ENCODE measurements at regions not wholly inside any gene's neighbourhood (a gene's known extent, or its start where the extent isn't known, plus 50 kb on each side); places are given as distances from the start of the nearest gene placed in this dataset.
A peak's percentile ranks its signal among the peaks of the same experiment; 100 is the strongest.
"Not testable (repeated sequence)": the region's sequence is repeated elsewhere in the genome, so short reads cannot be mapped to it uniquely, and the experiment has no call there.

DNA sequence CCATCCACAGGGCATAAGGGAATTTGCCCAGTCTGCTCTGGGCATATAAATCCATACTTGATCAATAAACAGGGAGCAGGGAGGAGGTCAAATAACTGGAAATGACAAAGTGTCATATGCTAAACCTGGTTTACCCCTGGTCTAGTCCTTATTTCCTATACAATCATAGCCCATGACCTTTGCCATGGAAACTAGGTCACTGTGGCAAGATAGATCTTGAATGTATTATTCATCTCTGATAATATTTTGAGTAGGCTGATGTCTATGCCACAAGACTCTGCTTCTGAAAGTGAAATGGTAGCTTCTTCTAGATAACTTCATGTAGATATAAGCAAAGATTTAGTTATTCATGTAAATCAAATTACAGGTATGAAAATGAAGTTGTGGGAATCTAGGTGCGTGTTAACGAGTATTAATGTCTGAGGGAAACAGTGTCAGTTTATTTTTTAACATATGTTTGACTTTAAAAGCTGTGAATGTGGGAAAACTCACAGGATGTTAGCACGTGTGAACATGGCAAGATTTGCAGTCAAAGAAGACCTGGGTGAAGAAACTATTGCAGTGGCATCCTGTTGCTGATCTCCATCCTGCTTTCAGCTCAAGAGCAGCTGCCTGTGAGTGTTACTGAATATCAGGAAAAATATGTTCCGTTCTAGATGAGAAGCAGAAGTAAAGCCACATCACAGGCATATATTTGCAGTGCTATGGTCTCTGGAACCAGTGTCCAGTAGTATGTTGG is 81.8 kb upstream of the NDP start:
- Histone ChIP-seq H3K27ac (ENCODE audit: insufficient read depth, low read length) (no peak overlapping the region), H3K9me3 (ENCODE audit: control insufficient read depth, insufficient read depth, low read depth, low read length) (no peaks in the 10 kb centered on the region), H3K4me1 (ENCODE audit: control insufficient read depth, extremely low read depth, insufficient read depth, low read length) (no peaks in the 10 kb centered on the region), H3K36me3 (ENCODE audit: control insufficient read depth, insufficient read depth, low read length) (no peaks in the 10 kb centered on the region), H3K4me2 (ENCODE audit: extremely low read depth, insufficient read depth, low read length) (no peak overlapping the region), H2AFZ (ENCODE audit: low read length) (no peak overlapping the region), H4K20me1 (ENCODE audit: control insufficient read depth, extremely low read depth, insufficient read depth, low read length) (no peaks in the 10 kb centered on the region), H3K9ac (ENCODE audit: insufficient read depth, low read length) (no peak overlapping the region), H3K4me3 (replicated peaks in 1 of 4; ENCODE audit: control extremely low read depth in 1 of 4, insufficient read depth in 1 of 4, low read depth in 3 of 4, low read length in 4 of 4) (no peak overlapping the region), H3K27me3 (ENCODE audit: control insufficient read depth, insufficient read depth, low read length) (no peaks in the 10 kb centered on the region), H3K79me2 (ENCODE audit: control insufficient read depth, insufficient read depth, low read length) (no peaks in the 10 kb centered on the region)
- no peak for DNase-seq (ENCODE audit: low read depth in 2 of 2)
- TF ChIP-seq, protein P1, sequence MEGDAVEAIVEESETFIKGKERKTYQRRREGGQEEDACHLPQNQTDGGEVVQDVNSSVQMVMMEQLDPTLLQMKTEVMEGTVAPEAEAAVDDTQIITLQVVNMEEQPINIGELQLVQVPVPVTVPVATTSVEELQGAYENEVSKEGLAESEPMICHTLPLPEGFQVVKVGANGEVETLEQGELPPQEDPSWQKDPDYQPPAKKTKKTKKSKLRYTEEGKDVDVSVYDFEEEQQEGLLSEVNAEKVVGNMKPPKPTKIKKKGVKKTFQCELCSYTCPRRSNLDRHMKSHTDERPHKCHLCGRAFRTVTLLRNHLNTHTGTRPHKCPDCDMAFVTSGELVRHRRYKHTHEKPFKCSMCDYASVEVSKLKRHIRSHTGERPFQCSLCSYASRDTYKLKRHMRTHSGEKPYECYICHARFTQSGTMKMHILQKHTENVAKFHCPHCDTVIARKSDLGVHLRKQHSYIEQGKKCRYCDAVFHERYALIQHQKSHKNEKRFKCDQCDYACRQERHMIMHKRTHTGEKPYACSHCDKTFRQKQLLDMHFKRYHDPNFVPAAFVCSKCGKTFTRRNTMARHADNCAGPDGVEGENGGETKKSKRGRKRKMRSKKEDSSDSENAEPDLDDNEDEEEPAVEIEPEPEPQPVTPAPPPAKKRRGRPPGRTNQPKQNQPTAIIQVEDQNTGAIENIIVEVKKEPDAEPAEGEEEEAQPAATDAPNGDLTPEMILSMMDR (conservative IDR thresholded peaks at IDR 0.05 in 1 of 2, IDR thresholded peaks at IDR 0.05 in 1 of 2; ENCODE audit: low read depth in 1 of 2, low read length in 2 of 2) = no peak

DNA sequence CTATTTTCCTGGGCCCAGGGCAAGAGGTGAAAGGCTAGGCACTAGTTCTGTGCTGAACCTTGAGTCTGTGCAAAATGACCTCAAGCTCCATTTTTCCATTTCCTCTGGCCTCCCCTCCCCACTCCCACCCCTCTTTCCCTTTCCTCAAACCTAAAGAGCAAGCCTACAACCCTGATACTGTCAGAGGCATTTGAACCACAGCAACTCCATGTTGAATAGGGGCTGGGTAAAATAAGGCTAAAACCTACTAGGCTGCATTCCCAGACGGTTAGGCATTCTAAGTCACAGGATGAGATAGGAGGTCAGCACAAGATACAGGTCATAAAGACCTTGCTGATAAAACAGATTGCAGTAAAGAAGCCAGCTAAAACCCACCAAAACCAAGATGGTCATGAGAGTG is 71.9 kb upstream of the NDP start:
- not testable (repeated sequence) for H3K27me3 ChIP-seq (ENCODE audit: control insufficient read depth, insufficient read depth, low read length); H3K4me3 ChIP-seq (replicated peaks in 1 of 4; ENCODE audit: control extremely low read depth in 1 of 4, insufficient read depth in 1 of 4, low read depth in 3 of 4, low read length in 4 of 4); H3K4me2 ChIP-seq (ENCODE audit: extremely low read depth, insufficient read depth, low read length); DNase-seq (ENCODE audit: low read depth in 2 of 2); H3K9ac ChIP-seq (ENCODE audit: insufficient read depth, low read length); H4K20me1 ChIP-seq (ENCODE audit: control insufficient read depth, extremely low read depth, insufficient read depth, low read length); H3K27ac ChIP-seq (ENCODE audit: insufficient read depth, low read length); H3K4me1 ChIP-seq (ENCODE audit: control insufficient read depth, extremely low read depth, insufficient read depth, low read length); H3K36me3 ChIP-seq (ENCODE audit: control insufficient read depth, insufficient read depth, low read length); H2AFZ ChIP-seq (ENCODE audit: low read length); H3K79me2 ChIP-seq (ENCODE audit: control insufficient read depth, insufficient read depth, low read length); H3K9me3 ChIP-seq (ENCODE audit: control insufficient read depth, insufficient read depth, low read depth, low read length)

DNA sequence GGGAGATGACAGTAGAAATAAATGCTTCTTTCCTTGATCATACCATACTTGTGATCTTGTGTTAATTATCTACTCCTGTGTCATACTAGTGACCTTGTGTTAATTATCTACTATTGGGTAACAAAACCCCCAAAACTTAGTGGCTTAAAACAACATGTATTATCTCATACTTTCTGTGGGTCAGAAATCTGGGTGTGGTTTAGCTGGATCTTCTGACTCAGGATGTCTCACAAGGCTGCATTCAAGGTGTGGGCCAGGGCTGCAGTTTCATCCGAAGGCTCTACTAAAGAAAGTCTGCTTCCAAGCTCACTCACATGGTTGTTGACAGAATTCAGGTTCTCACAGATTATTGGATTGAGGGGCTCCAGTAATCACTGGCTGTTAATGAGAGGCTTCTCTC is 70.3 kb upstream of the NDP start:
- Histone ChIP-seq H3K9me3 (ENCODE audit: control insufficient read depth, insufficient read depth, low read depth, low read length) (no peaks in the 10 kb centered on the region), H3K4me2 (ENCODE audit: extremely low read depth, insufficient read depth, low read length) (no peak overlapping the region), H3K27me3 (ENCODE audit: control insufficient read depth, insufficient read depth, low read length) (no peaks in the 10 kb centered on the region), H4K20me1 (ENCODE audit: control insufficient read depth, extremely low read depth, insufficient read depth, low read length) (no peaks in the 10 kb centered on the region), H3K4me3 (replicated peaks in 1 of 4; ENCODE audit: control extremely low read depth in 1 of 4, insufficient read depth in 1 of 4, low read depth in 3 of 4, low read length in 4 of 4) (no peak overlapping the region), H2AFZ (ENCODE audit: low read length) (no peak overlapping the region), H3K36me3 (ENCODE audit: control insufficient read depth, insufficient read depth, low read length) (no peaks in the 10 kb centered on the region), H3K4me1 (ENCODE audit: control insufficient read depth, extremely low read depth, insufficient read depth, low read length) (no peaks in the 10 kb centered on the region), H3K79me2 (ENCODE audit: control insufficient read depth, insufficient read depth, low read length) (no peaks in the 10 kb centered on the region), H3K27ac (ENCODE audit: insufficient read depth, low read length) (no peak overlapping the region), H3K9ac (ENCODE audit: insufficient read depth, low read length) (no peak overlapping the region)
- TF ChIP-seq EZH2 (IDR thresholded peaks at IDR 0.05; ENCODE audit: low read length, missing control alignments) = no peak
- TF ChIP-seq, protein P1 (conservative IDR thresholded peaks at IDR 0.05 in 1 of 2, IDR thresholded peaks at IDR 0.05 in 1 of 2; ENCODE audit: low read depth in 1 of 2, low read length in 2 of 2) = no peak
- peak in 1 of 2 donors; percentile 20 for DNase-seq (ENCODE audit: low read depth in 2 of 2)

Data from fibroblast of lung (primary cell).